Esophagus squamous epithelium (tissue), 5 donors: ENCODE measurements at regions not wholly inside any gene's neighbourhood (a gene's known extent, or its start where the extent isn't known, plus 50 kb on each side); places are given as distances from the start of the nearest gene placed in this dataset.

Source experiments
- DNase-seq: peaks from one replicate; lab custom pipeline; 2025; lab: John Stamatoyannopoulos, UW
- H3K27ac ChIP-seq, 4 donors: fragments of 200-600 bp; sonication (generic); one replicate each; pipeline ENCODE4 v1.5.1; 2016 to 2019; ENCODE audit warnings: mild to moderate bottlenecking in 1 of 4
- H3K27me3 ChIP-seq, 4 donors: fragments of 200-600 bp; sonication (generic); 1 replicate in 3 of 4; 2 replicates in 1 of 4; pipeline versions ENCODE4 v1.5.1 to v1.6.0; 2017 to 2021; ENCODE audit warnings: antibody characterized with exemption in 1 of 4
- H3K36me3 ChIP-seq, 3 donors: fragments of 200-600 bp; sonication (generic); one replicate each; pipeline ENCODE4 v1.5.1; 2016 to 2019
- H3K4me1 ChIP-seq, 3 donors: fragments of 200-600 bp; sonication (generic); one replicate each; pipeline ENCODE4 v1.5.1; 2017 to 2019
- H3K4me3 ChIP-seq, 4 donors: fragments of 200-600 bp; sonication (generic); 1 replicate in 3 of 4; 2 replicates in 1 of 4; pipeline ENCODE4 v1.5.1; 2016 to 2019; ENCODE audit warnings: mild to moderate bottlenecking in 2 of 4, moderate library complexity in 1 of 4
- H3K9me3 ChIP-seq, 3 donors: fragments of 200-600 bp; sonication (generic); one replicate each; pipeline ENCODE4 v1.5.1; 2016 to 2019
- POLR2A ChIP-seq, 4 donors: fragments of 450-650 bp; IDR thresholded peaks; one replicate each; pipeline ENCODE4 v1.6.1; 2017; ENCODE audit warnings: antibody characterized with exemption in 4 of 4, mild to moderate bottlenecking in 4 of 4, moderate library complexity in 3 of 4
- WGBS, 2 donors: methylation state at CpG; one replicate each; pipeline ENCODE4 v1.1.5; 2018; 5-methylcytosine and 5-hydroxymethylcytosine counted together
- intact Hi-C: fragments of 100-400 bp; cut with DNase I; formaldehyde crosslinking; loops from one replicate; pipeline ENCODE4 v1.15.0; 2022
- TF ChIP-seq, protein P1 (sequence below), 6 experiments: fragments of 450-650 bp in 4 of 6; fragments of 200-600 bp in 2 of 6; sonication (generic) in 2 of 6; IDR thresholded peaks; one replicate each; pipeline ENCODE4 v1.5.1; 2016 to 2019; ENCODE audit warnings: antibody characterized with exemption in 6 of 6, mild to moderate bottlenecking in 4 of 6, moderate library complexity in 4 of 6
- donor health status: DM: yes; HTN: yes; CAD: no.

GRCh38 chr2:48912110-48912509 is 156.6 kb upstream of the LHCGR start:
- no peak overlapping the region for H3K27ac ChIP-seq
- H3K4me1 ChIP-seq: no peaks in the 10 kb centered on the region
- no peaks in the 10 kb centered on the region for H3K9me3 ChIP-seq
- DNase-seq: no peak
- no peaks in the 10 kb centered on the region for H3K36me3 ChIP-seq
- TF ChIP-seq, protein P1, sequence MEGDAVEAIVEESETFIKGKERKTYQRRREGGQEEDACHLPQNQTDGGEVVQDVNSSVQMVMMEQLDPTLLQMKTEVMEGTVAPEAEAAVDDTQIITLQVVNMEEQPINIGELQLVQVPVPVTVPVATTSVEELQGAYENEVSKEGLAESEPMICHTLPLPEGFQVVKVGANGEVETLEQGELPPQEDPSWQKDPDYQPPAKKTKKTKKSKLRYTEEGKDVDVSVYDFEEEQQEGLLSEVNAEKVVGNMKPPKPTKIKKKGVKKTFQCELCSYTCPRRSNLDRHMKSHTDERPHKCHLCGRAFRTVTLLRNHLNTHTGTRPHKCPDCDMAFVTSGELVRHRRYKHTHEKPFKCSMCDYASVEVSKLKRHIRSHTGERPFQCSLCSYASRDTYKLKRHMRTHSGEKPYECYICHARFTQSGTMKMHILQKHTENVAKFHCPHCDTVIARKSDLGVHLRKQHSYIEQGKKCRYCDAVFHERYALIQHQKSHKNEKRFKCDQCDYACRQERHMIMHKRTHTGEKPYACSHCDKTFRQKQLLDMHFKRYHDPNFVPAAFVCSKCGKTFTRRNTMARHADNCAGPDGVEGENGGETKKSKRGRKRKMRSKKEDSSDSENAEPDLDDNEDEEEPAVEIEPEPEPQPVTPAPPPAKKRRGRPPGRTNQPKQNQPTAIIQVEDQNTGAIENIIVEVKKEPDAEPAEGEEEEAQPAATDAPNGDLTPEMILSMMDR (IDR thresholded peaks at IDR 0.05): no peak
- no peak overlapping the region for H3K4me3 ChIP-seq
- WGBS, 2 donors: 75% methylated on average over 4 of the region's 4 CpGs
- H3K27me3 ChIP-seq: no peaks in the 10 kb centered on the region
- intact Hi-C loops: no loop called here

GRCh38 chr2:48910961-48911360 is 155.4 kb upstream of the LHCGR start:
- TF ChIP-seq, protein P1 (IDR thresholded peaks at IDR 0.05): no peak
- TF ChIP-seq POLR2A (IDR thresholded peaks at IDR 0.05): no peak
- DNase-seq: no peak
- Histone ChIP-seq H3K27ac (no peak overlapping the region), H3K9me3 (no peaks in the 10 kb centered on the region), H3K4me1 (no peaks in the 10 kb centered on the region), H3K27me3 (no peaks in the 10 kb centered on the region), H3K4me3 (no peak overlapping the region), H3K36me3 (no peaks in the 10 kb centered on the region)
- intact Hi-C loops: no loop called here

- Histone ChIP-seq H3K27me3 (no peaks in the 10 kb centered on the region), H3K4me3 (no peak overlapping the region), H3K27ac (no peak overlapping the region), H3K9me3 (no peaks in the 10 kb centered on the region), H3K36me3 (no peaks in the 10 kb centered on the region), H3K4me1 (no peaks in the 10 kb centered on the region)
- no peak for DNase-seq
- intact Hi-C loops: no loop called here
- 47 to 59% methylated on average over 3 of the region's 3 CpGs for WGBS, 2 donors
- TF ChIP-seq, protein P1 (IDR thresholded peaks at IDR 0.05): no peak
- no peak for TF ChIP-seq POLR2A (IDR thresholded peaks at IDR 0.05)
Measured at GRCh38 chr2:48906633-48907032, 151.1 kb upstream of the LHCGR start.

GRCh38 chr2:48905696-48906095 is 150.2 kb upstream of the LHCGR start:
- no peak for TF ChIP-seq POLR2A (IDR thresholded peaks at IDR 0.05)
- TF ChIP-seq, protein P1 (IDR thresholded peaks at IDR 0.05): no peak
- Histone ChIP-seq H3K36me3 (no peaks in the 10 kb centered on the region), H3K27ac (no peak overlapping the region), H3K4me1 (no peaks in the 10 kb centered on the region), H3K4me3 (no peak overlapping the region), H3K27me3 (no peaks in the 10 kb centered on the region), H3K9me3 (no peaks in the 10 kb centered on the region)
- WGBS, 2 donors: 86 to 89% methylated on average over 9 to 10 of the region's 10 CpGs
- intact Hi-C loops: no loop called here
- no peak for DNase-seq

DNA sequence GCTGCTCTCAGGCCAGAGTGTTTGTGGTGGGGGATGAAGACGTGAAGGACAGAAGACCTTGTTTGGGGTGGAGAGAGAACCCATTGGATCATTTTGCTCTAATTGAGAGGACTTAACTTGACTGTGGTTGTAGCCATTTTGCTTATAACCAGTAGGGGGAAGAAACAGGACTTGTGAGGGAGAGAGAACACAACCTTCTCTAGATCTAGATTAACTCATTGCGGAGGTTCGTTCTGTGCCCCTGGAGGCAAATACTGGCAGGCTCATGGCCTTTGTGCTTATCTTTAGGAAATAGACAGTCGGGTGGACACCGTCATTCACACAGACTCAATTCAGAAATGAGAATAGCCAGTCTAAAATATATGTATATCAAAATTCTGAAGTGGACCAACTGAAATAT is 147.0 kb upstream of the LHCGR start:
- Histone ChIP-seq H3K4me1 (no peaks in the 10 kb centered on the region), H3K9me3 (no peaks in the 10 kb centered on the region), H3K4me3 (no peak overlapping the region), H3K27me3 (no peaks in the 10 kb centered on the region), H3K36me3 (no peaks in the 10 kb centered on the region), H3K27ac (no peak overlapping the region)
- TF ChIP-seq POLR2A (IDR thresholded peaks at IDR 0.05): no peak
- no peak for DNase-seq
- intact Hi-C loops: no loop called here
- 64 to 81% methylated on average over 5 of the region's 5 CpGs for WGBS, 2 donors

DNA sequence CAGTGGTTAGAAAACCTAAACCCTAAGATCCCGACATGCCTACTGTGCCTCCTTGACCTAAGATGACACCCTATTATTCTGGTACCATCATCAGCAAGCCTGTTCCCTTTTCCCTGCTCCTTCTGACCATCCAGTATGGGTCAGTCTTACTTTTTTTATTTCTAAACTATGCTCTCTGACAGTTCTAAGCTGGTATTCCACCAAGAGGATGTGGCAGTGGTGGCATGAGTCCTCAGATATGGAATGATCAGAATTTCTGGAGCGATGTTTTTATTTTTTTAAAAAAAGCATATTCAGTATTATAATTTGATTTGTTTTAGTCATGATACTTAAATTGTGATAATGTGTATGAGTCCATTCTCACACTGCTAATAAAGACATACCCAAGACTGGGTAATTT is 145.9 kb upstream of the LHCGR start:
- intact Hi-C loops: no loop called here
- DNase-seq: no peak
- Histone ChIP-seq H3K27ac (no peak overlapping the region), H3K27me3 (no peaks in the 10 kb centered on the region), H3K9me3 (no peaks in the 10 kb centered on the region), H3K4me1 (no peaks in the 10 kb centered on the region), H3K4me3 (no peak overlapping the region), H3K36me3 (no peaks in the 10 kb centered on the region)
- WGBS, 2 donors: 89 to 94% methylated on average over 2 of the region's 2 CpGs
- TF ChIP-seq, protein P1 (IDR thresholded peaks at IDR 0.05): no peak
- no peak for TF ChIP-seq POLR2A (IDR thresholded peaks at IDR 0.05)
